ENCODE measurements at regions not wholly inside any gene's neighbourhood (a gene's known extent, or its start where the extent isn't known, plus 50 kb on each side); places are given as distances from the start of the nearest gene placed in this dataset.
"Not testable (repeated sequence)": the region's sequence is repeated elsewhere in the genome, so short reads cannot be mapped to it uniquely, and the experiment has no call there.

- not testable (repeated sequence) for H3K36me3 ChIP-seq, H3K27me3 ChIP-seq, H3K9me3 ChIP-seq, H3K4me3 ChIP-seq, DNase-seq
Measured at GRCh38 chr12:31162896-31163560, 89.4 kb downstream of the DDX11 start.

DNA sequence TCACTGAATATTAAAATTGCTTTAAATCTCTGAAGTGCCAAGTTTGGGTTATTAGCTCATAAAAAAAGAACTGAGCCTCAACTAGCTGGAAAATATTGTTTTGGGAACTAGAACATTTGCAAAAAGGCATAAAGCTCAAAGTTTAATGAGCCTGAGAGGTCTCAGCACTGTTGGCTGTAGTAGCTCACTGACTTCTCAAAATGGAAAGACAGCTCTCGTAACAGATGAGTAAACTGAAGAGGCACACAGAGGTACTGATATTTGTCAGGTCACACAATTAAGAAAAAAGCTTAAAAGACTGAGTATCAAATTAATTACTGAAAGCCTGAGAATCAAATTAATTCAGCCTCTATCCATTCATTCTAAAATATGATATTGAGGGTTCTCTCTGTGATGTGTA is 100.6 kb downstream of the DDX11 start:
- DNase-seq, H3K27me3 ChIP-seq, H3K36me3 ChIP-seq, H3K9me3 ChIP-seq, H3K4me3 ChIP-seq: not testable (repeated sequence)

DNA sequence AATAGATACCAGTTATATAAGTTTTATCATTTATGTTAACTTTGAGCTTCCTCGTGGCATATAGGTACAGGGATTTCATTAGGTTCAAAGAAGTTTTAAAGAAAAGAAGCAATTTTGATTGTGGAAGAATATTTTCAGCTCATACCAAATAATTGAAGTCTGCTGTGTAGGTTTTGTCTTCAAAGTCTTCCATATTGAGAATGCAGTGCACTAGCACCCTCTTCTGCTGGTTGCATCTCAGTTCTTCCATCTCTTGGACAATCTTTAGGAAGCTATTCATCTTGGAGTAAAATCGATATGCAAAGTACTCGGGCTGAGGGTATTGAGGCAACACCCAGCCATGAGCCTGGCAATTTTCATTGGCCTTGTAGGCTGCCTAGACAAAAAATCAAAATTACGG is 103.9 kb downstream of the DDX11 start:
- DNase-seq: not testable (repeated sequence)

GRCh38 chr12:31178875-31179274 is 105.2 kb downstream of the DDX11 start:
- H3K4me3 ChIP-seq, DNase-seq, H3K36me3 ChIP-seq, H3K9me3 ChIP-seq, H3K27me3 ChIP-seq: not testable (repeated sequence)

More for the DNA sequence above, 103.9 kb downstream of the DDX11 start:
- H3K4me3 ChIP-seq, H3K27me3 ChIP-seq, H3K36me3 ChIP-seq, H3K9me3 ChIP-seq: not testable (repeated sequence)

DNA sequence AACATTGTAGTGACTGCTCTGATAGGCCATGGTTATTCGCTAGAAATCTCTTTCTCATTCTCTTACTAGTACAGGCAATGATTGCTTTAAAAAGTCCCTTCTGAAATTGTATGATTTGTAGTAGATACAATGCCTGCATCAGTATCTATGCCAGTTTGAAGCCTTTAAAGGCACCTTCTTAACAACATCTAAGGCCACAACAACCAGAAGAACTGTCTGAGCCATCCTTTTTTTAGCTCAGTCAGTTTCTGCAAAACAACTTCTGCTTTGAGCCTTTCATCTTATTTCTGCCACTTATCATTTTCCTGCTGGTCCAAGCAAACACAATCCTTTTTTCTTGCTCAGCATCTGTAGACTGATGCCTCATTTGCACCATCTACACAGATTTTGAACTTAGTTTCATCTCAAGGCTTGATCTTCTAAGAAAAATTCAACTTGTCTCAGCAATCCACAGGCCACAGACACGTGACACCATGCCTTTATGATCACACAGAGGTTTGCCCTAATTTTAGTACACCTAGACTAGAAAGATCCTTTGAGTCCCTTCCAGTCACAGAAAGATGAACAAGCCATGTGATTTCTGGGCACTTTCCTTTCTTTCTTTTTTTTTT is 106.1 kb downstream of the DDX11 start:
- not testable (repeated sequence) for H3K9me3 ChIP-seq, H3K4me3 ChIP-seq, DNase-seq, H3K27me3 ChIP-seq, H3K36me3 ChIP-seq

GRCh38 chr12:31182571-31182970 is 108.9 kb downstream of the DDX11 start:
- not testable (repeated sequence) for H3K9me3 ChIP-seq

DNA sequence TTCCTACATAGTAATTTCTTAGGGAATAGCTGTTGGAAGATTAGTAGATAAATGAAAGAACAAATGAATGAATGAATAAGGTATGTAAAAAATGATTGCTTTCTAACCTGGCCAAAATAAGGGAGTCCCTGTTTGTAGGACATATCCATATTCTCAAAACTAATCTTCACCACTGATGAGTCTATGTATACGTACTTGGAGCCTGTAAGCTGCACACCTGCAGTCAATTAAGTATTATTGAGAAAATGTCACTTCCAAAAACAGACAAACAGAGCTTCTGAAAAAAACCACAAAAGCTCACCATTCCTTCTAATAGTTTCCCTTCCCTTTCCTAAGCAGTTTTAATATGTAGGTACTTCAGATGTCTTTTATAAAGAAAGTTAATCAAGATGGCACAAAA is 109.4 kb downstream of the DDX11 start:
- not testable (repeated sequence) for H3K36me3 ChIP-seq, H3K27me3 ChIP-seq, H3K4me3 ChIP-seq, DNase-seq, H3K9me3 ChIP-seq

More at GRCh38 chr12:31182571-31182970, 108.9 kb downstream of the DDX11 start:
- H3K27me3 ChIP-seq, H3K36me3 ChIP-seq, H3K4me3 ChIP-seq, DNase-seq: not testable (repeated sequence)

DNA sequence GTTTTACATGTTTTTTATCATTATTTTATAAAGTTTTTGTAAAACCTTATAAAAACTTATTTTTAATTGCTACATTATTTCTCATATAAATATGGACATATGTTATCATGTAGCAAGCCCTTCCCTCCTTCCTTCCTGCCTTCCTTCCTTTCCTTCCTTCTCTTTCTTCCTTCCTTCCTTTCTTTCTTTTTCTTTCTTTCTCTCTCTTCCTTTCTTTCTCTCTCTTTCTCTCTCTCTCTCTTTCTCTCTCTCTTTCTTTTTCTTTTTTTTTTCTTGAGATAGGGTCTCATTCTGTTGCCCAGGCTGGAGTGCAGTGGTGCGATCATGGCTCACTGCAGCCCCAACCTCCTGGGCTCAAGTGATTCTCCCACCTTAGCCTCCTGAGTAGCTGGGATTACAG is 110.2 kb downstream of the DDX11 start:
- H3K36me3 ChIP-seq, H3K4me3 ChIP-seq, DNase-seq, H3K9me3 ChIP-seq: not testable (repeated sequence)
- H3K27me3 ChIP-seq: peaks cover 10% of the 10 kb centered on the region

DNA sequence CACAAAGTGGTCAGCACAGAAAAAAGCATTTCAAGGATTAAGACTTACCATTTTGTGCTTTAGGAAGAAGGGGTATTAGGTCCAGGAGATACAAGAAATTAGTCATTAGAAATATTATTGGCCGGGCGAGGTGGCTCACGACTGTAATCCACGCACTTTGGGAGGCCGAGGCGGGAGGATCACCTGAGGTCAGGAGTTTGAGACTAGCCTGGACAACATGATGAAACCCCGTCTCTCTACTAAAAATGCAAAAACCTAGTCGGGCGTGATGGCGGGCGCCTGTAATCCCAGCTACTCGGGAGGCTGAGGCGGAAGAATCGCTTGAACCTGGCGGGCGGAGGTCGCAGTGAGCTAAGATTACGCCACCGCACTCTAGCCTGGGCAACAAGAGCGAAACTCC is 111.0 kb downstream of the DDX11 start:
- H3K9me3 ChIP-seq, H3K36me3 ChIP-seq, DNase-seq, H3K4me3 ChIP-seq: not testable (repeated sequence)
- peaks cover 10% of the 10 kb centered on the region for H3K27me3 ChIP-seq

- H3K9me3 ChIP-seq, H3K27me3 ChIP-seq, H3K36me3 ChIP-seq, DNase-seq, H3K4me3 ChIP-seq: not testable (repeated sequence)
Measured at GRCh38 chr12:31192689-31193088, 119.0 kb downstream of the DDX11 start.

GRCh38 chr12:31195620-31196019 is 122.0 kb downstream of the DDX11 start:
- not testable (repeated sequence) for H3K9me3 ChIP-seq, H3K4me3 ChIP-seq, H3K36me3 ChIP-seq, DNase-seq, H3K27me3 ChIP-seq

DNA sequence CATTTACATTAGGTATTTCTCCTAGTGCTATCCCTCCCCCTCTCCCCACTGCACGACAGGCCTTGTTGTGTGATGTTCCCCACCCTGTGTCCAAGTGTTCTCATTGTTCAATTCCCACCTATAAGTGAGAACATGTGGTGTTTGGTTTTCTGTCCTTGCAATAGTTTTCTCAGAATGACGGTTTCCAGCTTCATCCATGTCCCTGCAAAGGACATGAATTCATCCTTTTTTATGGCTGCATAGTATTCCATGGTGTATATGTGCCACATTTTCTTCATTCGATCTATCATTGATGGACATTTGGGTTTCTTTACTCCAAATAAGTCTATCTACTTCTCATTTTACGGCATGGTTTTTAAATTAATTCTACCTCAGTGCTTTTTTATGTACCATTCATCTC is 125.8 kb downstream of the DDX11 start:
- H3K36me3 ChIP-seq, H3K4me3 ChIP-seq, H3K9me3 ChIP-seq, DNase-seq: not testable (repeated sequence)
- peaks cover 13% of the 10 kb centered on the region for H3K27me3 ChIP-seq

GRCh38 chr12:31201382-31201781 is 124.6 kb downstream of the SINHCAF start:
- peaks cover 13% of the 10 kb centered on the region for H3K27me3 ChIP-seq
- H3K36me3 ChIP-seq: no peaks in the 10 kb centered on the region
- DNase-seq: no peak
- no peak overlapping the region for H3K4me3 ChIP-seq
- no peaks in the 10 kb centered on the region for H3K9me3 ChIP-seq

- no peaks in the 10 kb centered on the region for H3K36me3 ChIP-seq
- no peak for DNase-seq
- H3K9me3 ChIP-seq: no peaks in the 10 kb centered on the region
- H3K4me3 ChIP-seq: no peak overlapping the region
- peaks cover 6% of the 10 kb centered on the region for H3K27me3 ChIP-seq
Measured at GRCh38 chr12:31203261-31203660, 122.7 kb downstream of the SINHCAF start.

DNA sequence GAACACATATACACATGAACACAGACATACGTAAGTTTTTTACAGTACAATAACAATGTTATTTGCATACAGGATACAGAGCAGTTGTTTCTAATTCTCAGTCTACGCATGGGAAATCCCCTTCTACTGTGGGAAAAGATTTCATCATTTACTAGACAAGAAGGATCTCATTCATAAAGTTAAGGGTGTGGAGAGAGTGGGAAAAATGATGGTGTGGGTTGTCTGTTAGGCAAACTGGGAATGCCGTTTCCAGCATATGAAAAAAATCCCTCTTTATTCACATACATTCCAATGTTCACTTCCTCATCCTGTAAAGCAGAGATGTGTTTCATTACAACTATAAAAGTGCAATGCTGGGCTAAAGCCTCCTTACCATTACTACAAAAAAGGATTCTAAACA is 120.9 kb downstream of the SINHCAF start:
- Histone ChIP-seq H3K27me3 (peaks cover 6% of the 10 kb centered on the region), H3K9me3 (peaks cover 2% of the 10 kb centered on the region; the same call in 1 of the 2 replicates), H3K36me3 (no peaks in the 10 kb centered on the region), H3K4me3 (no peak overlapping the region)
- no peak for DNase-seq

DNA sequence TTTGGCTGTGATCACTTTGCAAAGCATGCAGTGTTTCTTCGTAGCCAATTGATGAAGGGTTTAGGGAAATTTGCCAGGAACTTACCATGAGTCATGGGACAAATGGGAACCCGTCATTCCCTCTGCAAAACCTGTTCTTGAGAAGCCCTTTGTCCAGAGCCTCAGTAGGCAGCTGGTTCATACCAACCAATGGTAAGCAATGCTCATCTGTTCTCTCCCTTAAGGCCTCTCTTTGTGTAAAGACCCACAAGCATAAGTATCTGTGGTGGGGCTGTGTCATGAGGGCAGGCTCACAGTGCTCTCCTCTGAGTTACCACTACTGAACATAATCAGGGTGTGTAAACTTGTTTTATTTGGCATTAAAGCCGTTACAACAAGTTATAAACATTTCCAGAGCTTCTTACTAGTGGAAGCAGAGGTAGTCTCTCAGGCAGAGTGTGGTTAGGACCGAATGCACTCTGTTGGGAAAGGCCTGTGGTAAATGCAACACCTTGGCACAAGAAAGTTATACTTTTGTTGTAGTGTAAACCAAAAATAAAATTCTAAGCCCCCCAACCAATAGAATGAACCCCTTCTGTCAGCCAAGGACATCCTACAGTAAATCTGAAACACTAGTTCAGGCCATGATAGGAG is 119.8 kb downstream of the SINHCAF start:
- no peak for DNase-seq
- H3K4me3 ChIP-seq: no peak overlapping the region

DNA sequence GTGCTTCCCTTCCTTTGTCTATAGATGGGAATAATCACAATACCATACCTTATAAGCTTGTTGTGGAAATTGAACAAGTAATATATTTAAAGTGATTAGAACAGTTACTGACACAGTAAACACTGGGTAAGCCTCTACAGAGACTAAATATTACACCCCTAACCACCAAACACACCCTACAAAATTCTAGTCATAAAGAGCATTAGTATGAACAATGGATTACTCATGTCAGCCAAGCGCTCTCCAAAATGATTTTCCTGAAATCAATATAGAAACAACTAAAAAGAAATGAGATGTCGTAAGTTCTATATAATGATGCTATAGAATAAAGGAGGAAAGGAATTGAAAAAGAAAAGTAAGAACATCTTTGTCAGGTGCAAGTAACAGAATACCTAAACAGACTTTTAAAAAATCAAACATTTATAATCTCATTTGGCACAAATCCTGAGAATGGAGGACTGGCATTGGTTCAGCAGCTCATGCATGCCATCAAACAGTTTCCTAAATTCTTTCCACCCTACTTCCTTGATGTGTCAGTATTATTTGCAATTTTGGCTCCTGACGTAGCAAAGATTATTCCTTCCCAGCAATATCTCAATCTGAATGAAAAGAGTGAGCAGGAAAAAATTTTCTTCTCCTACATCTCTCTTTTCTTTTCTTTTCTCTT is 118.0 kb downstream of the SINHCAF start:
- Histone ChIP-seq H3K9me3 (peaks cover 2% of the 10 kb centered on the region; the same call in 1 of the 2 replicates), H3K36me3 (no peaks in the 10 kb centered on the region), H3K4me3 (no peak overlapping the region), H3K27me3 (peaks cover 3% of the 10 kb centered on the region; the same call in 1 of the 2 replicates)
- DNase-seq: no peak

More for the DNA sequence above, 119.8 kb downstream of the SINHCAF start:
- peaks cover 2% of the 10 kb centered on the region; the same call in 1 of the 2 replicates for H3K9me3 ChIP-seq
- no peaks in the 10 kb centered on the region for H3K36me3 ChIP-seq
- H3K27me3 ChIP-seq: peaks cover 3% of the 10 kb centered on the region; the same call in 1 of the 2 replicates

Measured in MG63 (cell line).